HL-60 (cell line): ENCODE measurements at regions not wholly inside any gene's neighbourhood (a gene's known extent, or its start where the extent isn't known, plus 50 kb on each side); places are given as distances from the start of the nearest gene placed in this dataset.

Source experiments
- CTCF ChIP-seq: IDR thresholded peaks from one replicate; pipeline ENCODE4 v1.5.1; 2011; ENCODE audit warnings: low read length, control low read depth, inconsistent platforms; ENCODE audit not compliant: insufficient read depth
- GABPA ChIP-seq: IDR thresholded peaks from 2 replicates; pipeline ENCODE4 v1.6.1; 2012; ENCODE audit warnings: low read depth
- POLR2AphosphoS5 ChIP-seq: IDR thresholded peaks from 2 replicates; pipeline ENCODE4 v1.6.1; 2012; ENCODE audit warnings: low read depth
- SPI1 ChIP-seq: IDR thresholded peaks from 2 replicates; pipeline ENCODE4 v1.6.1; 2012; ENCODE audit warnings: low read depth, mild to moderate bottlenecking, borderline replicate concordance

GRCh38 chr5:1720396-1721110 is 79.1 kb downstream of the MRPL36 start:
- TF ChIP-seq GABPA (no peak), CTCF (no peak), POLR2AphosphoS5 (no peak), SPI1 (no peak)
